ENCODE measurements at regions not wholly inside any gene's neighbourhood (a gene's known extent, or its start where the extent isn't known, plus 50 kb on each side); places are given as distances from the start of the nearest gene placed in this dataset.
"Not testable (repeated sequence)": the region's sequence is repeated elsewhere in the genome, so short reads cannot be mapped to it uniquely, and the experiment has no call there.

GRCh38 chr6:14997507-14997906 is 248.4 kb upstream of the JARID2 start:
- DNase-seq (ENCODE audit: low spot score), result no peak

DNA sequence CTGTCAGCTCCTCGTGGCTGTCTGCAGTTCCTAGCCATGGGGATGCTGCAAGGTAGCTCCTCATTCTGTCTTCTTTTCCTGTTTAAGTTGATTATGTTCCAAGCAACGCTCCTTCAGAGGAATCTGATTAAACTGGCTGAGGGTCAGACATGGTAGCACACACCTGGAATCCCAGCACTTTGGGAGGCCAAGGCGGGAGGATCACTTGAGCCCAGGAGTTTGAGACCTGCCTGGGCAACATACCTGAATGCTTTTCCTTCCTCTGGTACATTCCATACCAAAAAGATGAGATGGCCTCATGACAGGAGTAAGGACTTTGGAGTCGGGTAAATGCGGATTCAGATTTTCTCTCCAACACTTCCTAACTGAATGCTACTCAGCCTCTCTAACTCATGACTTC is 246.8 kb upstream of the JARID2 start:
- DNase-seq (ENCODE audit: low spot score), result no peak

DNA sequence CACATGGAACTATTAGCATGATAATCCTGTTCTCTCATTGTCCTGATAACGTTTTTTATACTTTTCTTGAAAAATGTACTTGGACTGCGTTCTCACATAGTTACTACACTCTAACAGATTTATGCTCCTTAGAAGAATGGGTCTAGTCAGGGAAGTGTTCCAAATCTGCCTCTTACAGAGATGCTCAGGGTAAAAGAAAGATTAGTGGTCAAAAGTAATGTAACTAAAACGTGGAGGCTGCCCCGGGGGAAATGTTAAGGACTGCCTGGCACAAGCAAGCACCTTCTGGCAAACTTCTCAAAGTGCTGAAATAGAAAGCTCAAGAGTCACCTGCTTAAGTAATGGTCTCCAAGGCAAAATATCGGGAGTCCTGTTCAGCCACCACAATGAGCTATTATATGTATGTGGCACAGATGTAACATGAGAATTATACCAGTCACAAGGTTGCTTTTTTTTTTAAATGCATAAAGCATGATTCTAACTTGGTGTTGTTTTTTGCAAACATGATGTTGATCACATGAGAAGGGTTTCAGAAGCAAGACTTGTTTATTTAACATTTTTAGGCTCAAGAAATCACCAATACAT is 244.5 kb upstream of the JARID2 start:
- no peak for DNase-seq (ENCODE audit: low spot score)

DNA sequence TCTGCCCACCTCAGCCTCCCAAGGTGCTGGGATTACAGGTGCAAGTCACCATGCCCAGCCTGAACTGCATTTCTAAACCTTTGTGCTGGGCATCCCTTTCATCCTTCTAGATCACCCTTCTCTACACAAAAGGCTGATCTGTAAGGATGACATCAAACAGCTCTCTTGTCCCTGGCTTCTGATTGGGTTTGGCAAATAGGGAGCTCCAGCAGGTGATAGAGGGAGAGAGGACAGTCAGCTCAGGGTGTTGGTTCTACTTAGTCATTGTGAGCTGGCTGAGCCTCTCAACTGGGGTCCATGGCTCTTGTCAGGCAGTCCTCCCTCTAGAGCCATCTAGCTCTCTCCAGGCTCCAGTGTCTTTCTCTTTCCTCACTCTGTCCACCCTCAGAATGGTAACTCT is 237.6 kb upstream of the JARID2 start:
- DNase-seq (ENCODE audit: low spot score), result no peak

GRCh38 chr6:15014958-15015357 is 230.9 kb upstream of the JARID2 start:
- DNase-seq (ENCODE audit: low spot score), result no peak

GRCh38 chr6:15016813-15017212 is 229.1 kb upstream of the JARID2 start:
- DNase-seq (ENCODE audit: low spot score), result no peak

GRCh38 chr6:15017261-15017660 is 228.6 kb upstream of the JARID2 start:
- DNase-seq (ENCODE audit: low spot score), result peak; percentile 73

DNA sequence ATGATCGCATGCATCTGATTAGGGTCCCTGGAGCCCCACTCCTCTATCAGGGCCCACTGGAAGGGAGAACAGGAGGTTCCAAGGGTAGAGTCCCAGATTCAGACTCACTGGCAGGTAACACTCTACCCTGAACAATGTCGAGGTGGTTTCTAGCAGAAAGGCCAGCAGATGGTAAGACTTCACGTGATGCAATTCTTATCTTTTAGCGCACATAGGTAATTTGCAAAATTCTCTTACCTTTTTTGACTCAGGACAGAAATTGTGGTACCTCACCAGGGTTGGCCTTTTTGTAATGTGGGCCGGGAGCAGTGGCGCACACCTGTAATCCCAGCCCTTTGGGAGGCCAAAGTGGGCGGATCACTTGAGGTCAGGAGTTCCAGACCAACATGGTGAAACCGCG is 228.1 kb upstream of the JARID2 start:
- no peak for DNase-seq (ENCODE audit: low spot score)

DNA sequence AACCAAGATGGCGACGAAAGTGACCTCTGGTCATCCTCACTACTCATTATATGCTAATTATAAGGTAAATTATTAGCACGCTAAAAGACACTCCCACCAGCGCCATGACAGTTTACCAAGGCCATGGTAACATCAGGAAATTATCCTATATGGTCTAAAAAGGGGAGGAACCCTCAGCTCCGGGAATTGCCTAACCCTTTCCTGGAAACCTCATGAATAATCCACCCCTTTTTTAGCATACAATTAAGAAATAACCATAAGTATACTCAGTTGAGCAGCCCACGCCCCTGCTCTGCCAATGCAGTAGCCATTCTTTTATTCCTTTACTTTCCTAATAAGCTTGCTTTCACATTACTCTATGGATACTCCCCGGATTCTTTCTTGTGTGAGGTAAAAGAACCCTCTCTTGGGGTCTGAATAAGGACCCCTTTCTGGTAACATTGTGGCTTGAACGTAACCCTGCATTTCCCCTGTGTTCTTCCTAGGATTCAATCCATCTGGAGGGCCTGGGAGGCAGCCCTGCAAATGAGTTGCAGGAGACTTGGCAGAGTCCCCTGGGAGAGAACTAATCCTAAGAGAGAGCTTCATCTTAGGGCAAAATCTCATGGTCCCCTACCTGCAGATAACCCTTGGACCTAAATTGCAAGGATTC is 225.6 kb upstream of the JARID2 start:
- DNase-seq (ENCODE audit: low spot score), result no peak

DNA sequence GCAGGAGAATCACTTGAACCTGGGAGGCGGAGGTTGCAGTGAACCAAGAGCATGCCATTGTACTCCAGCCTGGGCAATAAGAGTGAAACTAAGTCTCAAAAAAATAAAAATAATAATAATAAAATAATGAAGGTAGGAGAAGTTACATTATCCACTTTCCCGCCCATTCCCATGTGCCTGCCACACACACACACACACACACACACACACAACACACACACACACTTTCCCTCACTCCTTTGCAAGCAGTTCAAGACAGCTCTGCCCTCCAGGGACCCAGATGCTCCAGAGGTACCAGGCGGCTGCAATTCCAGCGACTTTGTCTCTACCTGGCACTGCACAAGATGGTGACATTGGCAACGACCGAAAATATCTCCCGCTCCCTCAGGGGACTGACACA is 224.8 kb upstream of the JARID2 start:
- no peak for DNase-seq (ENCODE audit: low spot score)

- DNase-seq (ENCODE audit: low spot score), result not testable (repeated sequence)
Observed at GRCh38 chr6:15023018-15023417, 222.9 kb upstream of the JARID2 start.

DNA sequence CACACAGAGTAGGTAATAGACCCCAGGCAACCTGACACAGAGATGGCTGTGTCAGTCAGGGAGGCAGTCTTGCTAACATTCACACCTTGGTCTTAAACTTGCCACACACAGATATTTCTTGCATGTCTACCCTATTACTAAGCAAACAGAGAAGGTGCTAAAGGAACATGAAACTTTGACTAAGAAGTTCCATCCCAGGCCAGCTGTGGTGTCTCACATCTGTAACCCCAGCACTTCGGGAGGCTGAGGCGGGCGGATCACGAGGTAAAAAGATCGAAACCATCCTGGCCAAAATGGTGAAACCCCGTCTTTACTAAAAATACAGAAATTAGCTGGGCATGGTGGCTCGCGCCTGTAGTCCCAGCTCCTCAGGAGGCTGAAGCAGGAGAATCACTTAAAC is 222.4 kb upstream of the JARID2 start:
- no peak for DNase-seq (ENCODE audit: low spot score)

DNA sequence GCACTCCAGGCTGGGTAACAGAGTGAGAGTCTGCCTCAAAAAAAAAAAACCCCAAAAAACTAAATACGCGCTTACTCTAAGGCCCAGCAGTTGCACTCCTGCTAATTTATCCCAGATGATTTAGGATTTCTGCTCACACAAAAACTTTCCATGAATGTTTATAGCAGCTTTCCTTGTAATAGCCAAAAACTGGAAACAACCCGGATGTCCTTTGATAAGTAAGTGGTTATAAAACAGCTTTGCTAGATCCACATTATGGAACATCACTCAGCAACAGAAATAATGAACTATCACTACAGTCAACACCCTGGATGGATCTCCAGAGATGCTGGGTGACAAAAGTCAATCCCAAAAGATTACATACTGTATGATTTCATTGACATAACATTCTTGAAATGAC is 220.4 kb upstream of the JARID2 start:
- DNase-seq (ENCODE audit: low spot score), result no peak

DNA sequence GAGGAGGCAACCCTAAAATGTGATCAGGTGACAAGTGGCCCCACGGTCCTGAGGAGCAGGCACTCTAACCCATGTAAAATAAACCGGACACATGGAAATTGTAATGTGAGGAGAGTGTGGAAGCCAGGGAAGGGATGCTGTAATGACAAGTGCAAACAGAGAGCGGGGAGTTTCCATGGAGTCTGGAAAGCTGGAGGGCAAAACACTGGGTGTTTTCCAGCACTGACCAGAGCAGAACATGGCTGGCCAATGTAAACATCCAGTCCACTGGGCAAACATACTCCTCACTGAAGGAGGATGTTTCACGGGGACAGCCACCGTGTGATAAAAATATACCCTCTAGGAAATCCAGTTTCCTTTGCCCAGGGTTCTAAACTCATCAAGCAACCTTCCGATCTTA is 219.0 kb upstream of the JARID2 start:
- DNase-seq (ENCODE audit: low spot score), result no peak

DNA sequence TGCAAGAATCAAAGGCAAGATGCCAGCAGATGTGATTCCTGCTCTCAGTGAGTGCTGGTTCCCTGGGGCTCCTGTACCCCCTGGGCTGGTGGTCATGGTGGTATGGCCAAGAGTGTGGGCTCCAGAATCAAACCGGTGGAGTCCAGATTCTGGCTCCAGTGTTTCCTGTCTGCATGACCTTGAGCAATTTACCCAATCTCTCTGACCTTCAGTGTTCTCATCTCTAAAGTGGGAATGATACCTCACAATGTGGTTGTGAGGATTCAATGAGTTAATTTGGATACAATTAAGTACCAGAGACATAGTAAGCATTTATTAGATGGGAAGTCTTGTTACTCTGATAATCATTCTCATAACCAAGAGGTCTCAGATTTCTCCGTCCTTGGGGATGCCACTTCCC is 218.4 kb upstream of the JARID2 start:
- DNase-seq (ENCODE audit: low spot score), result no peak

GRCh38 chr6:15032015-15032414 is 213.9 kb upstream of the JARID2 start:
- DNase-seq (ENCODE audit: low spot score), result no peak

DNA sequence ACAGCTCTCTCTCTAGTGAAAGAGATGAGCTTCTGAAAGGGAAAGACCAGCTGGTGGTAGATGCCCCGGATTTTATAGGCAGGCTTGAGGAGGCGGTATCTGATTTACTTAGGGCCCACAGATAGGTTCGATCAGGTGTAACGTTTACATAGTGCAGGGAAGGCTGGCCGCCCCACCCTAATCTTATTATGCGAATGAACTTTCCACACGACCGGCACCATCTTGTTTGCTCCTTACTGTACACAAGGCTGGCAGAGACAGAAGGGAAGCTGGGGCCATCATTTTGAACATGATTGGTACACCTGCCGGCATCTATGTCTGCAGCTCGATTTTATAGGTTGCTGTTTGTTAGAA is 212.0 kb upstream of the JARID2 start:
- DNase-seq (ENCODE audit: low spot score), result no peak

GRCh38 chr6:15036690-15037245 is 209.1 kb upstream of the JARID2 start:
- peak; percentile 83 for DNase-seq (ENCODE audit: low spot score)

GRCh38 chr6:15037253-15037652 is 208.6 kb upstream of the JARID2 start:
- DNase-seq (ENCODE audit: low spot score), result no peak

DNA sequence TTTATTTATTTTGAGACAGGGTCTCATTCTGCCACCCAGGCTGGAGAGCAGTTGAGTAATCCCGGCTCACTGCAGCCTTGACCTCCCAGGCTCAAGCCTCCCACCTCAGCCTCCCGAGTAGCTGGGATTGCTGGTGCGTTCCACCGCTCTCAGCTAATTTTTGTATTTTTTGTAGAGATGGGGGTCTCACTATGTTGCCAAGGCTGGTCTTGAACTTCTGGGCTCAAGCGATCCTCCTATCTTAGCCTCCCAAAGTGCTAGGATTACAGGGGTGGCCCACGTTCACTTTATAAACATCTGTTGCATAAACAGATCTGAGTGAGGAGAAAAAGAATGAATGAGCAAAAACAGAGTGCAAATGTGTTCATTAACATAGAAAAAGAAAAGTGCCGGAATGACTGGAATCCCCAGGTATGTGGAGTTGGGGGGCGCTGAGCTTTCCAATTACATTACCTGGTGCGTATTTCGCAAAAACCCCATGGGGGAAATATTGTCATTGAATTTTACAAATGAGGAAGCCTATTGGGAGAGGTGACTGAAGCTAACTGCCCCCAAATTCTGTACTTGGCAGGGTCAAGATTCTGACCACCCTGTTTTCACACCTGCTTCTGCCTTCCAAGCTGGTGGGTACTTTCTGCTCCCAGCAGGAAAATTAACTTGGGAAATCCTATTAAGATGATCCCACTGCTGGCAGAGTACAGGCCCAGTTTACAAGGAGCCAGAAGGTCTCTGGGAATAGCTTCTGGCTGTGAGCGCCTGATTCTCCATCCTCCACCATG is 207.7 kb upstream of the JARID2 start:
- no peak for DNase-seq (ENCODE audit: low spot score)

- no peak for DNase-seq (ENCODE audit: low spot score)
Observed at GRCh38 chr6:15039136-15039535, 206.7 kb upstream of the JARID2 start.

- no peak for DNase-seq (ENCODE audit: low spot score)
Observed at GRCh38 chr6:15042938-15043337, 202.9 kb upstream of the JARID2 start.

GRCh38 chr6:15044146-15044882 is 201.6 kb upstream of the JARID2 start:
- DNase-seq (ENCODE audit: low spot score), result no peak
